Stimulated activated CD8-positive, alpha-beta memory T cell treated with anti-CD3 and anti-CD28 coated beads, Interleukin-4, amount 100 ng/mL, for 4 hours (primary cell): ENCODE measurements at regions not wholly inside any gene's neighbourhood (a gene's known extent, or its start where the extent isn't known, plus 50 kb on each side); places are given as distances from the start of the nearest gene placed in this dataset.

Source experiments
- DNase-seq, 2 donors: peaks; one replicate each; pipeline ENCODE4 v3.0.0-alpha.2; 2020; ENCODE audit warnings: low read depth in 2 of 2, low spot score in 1 of 2

DNA sequence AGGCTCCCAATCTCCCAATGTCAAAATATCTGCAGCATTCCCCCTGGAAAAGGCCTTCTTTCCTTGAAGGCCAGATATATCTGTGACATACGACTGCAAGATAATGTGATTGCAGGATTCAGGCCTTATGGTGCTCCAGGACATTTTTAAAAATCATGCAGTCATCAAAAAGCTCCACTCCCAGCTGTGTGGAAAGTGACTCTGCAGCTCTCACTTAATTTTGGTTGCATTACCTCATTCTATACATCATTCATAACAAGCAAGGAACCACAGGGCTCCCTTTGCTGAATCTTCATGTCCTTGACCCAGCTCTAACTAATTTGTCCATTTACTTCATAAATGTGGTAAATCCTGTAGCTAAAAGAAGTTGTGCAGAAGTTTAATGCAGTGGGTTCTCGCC is 386.2 kb upstream of the SLC30A5 start:
- DNase-seq, result no peak

DNA sequence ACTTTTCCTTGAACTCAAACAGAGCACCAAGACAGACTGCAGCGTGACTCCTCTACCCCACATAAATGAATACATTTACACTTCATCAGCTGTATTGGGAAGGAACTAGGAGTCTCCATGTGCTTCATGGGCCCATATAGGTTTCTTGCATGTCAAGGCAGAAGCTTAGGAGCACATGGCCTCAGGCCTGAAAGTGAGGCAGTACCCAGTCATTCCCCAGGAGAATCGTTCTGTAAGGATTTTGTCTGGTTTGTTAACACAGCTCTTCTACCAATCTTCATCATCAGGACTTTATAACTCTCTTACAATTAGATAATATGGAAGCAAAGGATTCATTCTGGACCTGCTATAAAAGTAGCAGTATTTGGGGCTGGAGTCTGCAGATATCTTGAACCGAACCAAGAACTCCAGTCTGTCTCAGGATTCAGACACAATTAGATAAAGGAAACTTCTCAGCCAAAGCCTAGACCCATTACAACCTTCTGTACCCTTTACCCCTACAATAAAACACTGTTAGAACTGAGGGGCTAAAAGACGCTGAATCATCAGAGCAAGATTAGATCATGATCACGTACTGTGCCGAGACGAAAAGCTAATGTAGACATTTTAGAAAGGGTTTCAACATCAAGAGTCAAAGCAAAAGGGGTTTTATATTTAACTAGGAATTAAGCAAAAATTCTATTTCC is 385.5 kb upstream of the SLC30A5 start:
- DNase-seq, result no peak

DNA sequence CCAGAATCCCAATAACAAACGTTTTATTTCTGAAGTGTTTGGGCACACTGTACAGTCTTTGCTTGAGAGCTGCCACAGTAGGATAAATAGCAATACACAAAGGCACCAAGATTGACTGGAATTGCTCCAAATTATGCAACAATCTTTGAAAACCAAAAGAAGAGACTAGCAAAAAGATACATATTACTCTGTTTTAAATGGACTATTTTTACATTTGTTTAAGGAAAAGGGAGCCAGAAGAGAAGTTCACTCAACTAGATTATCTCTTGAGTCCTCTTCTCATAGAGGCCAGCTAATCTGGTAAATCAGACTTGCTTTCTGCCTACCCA is 385.0 kb upstream of the SLC30A5 start:
- no peak for DNase-seq

DNA sequence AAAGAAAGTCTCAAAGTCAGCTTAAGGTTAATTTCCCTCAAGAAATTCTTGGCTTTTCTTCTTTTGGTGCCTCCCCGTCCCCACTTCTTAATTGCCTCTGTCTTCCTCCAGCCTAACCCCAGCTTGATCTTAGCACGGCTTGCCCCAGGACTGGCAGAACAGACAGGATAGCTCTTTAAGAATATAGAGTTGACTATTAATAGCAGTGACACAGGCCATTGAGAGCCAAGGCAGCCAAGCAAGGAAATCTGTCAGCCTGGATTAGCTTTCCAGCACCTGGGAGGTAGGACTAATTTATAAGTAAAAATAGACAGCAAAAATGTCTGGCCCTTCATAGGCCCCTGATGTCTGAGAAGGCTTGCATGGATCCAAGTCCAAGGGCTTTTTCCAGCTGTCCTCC is 384.6 kb upstream of the SLC30A5 start:
- DNase-seq, result no peak

DNA sequence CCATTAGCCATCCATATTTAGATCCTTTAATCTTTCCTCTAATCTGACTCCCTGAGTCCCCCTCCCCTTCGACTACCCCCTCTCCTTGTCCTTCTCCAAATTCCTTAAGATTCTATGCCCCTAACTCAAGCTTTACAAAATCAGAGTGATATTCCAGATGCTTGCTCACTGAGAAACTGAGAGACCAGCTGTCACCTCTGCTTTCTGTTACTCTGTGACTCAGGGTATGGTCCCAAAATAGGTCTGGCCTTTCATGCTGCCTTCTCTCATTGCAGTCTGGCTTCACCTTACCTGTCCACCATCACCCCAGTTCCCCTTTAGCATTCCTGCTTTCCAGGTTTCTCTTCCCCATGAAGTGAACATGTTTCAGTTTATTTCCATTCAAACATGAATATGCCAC is 383.3 kb upstream of the SLC30A5 start:
- DNase-seq, result no peak

DNA sequence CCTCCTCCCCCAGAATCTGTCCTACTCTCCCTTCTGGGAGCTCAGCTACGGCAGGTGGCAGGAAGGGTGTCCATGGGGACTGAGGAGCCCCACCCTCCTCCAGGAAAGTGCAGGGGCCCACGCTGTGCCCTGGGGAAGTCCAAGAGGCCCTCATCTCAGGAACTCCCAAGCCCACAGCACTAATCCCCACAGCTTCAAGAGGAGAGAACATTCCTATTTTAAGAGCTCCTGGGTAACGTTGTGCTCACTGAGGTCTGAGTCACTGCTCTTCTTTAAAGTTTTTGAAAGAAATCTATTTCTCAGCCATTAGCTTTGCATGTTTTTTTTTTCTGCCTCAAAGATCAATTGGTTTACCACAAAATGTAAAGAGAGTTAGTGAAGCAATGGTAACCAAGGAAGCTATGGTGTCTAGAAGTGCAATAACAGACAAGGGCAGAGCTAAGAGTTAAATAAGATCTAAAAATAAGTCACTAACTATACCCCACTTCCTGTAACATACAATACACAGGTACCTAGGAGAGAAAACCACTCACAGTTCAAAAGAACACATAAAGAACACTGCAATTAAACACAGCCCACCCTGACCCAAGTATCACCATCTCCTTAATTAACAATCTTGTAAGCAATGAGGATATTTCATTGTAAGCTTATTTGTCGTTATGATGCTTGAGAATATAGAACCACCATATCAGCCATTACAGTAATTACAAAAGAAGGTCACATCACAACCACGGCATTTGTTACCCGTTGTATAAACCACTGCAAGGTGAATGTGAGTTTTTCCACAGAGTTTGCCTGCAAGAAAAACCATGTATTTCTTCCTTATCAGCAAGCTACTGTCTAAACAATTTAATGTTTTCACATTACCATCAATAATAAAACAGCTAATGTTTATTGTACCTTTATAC is 382.3 kb upstream of the SLC30A5 start:
- DNase-seq, result no peak

DNA sequence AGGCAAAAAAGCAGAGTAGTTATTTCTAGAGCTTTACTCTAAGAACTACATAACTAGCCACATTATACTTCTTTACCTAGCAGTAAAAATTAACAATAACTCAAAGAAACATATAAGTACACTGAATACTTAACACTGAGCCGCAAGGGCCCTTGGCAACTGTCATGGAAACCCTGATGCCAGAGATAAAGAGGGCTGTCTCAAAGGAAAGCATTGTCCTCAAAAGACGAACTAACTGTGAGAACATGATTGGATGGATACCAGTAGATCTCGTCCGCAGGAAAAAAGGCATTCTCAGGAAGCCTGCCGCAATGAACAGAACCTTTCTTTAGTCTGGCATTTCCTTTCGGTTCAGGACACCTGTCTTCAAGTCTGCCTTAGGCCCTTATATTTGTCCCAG is 379.0 kb upstream of the SLC30A5 start:
- DNase-seq, result no peak

DNA sequence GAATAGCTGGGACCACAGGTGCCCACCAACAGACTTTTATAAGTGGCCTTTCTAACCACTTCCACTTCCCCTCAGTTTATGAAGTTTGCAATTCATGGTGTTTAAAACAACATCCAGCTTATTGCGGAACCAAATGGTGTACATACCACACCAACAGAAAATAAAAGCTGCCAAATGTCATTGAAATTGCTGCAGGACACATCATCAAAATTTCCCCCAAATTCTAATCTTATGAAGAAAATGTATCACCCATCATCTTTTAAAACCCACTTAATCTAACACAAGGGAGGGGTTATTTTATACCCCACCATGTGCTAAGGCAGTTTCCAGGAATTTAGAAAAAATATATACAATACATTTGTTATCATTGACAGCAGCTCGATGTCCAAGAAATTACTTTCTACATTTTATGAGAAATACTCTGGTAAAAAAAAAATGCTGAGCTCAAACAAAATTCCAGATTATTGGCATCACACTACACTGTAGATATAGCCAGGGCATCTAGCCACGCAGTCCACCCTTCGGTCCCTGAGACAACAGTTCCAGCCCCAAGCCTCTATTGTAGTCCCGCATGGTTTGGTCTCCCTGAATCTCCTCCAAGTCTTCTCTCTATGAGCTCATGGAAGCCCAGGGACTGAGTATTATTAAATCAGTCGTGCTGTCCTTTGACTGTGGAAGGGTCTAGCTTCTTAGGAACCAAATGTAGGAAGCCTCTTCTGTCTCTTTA is 372.8 kb upstream of the SLC30A5 start:
- no peak for DNase-seq

DNA sequence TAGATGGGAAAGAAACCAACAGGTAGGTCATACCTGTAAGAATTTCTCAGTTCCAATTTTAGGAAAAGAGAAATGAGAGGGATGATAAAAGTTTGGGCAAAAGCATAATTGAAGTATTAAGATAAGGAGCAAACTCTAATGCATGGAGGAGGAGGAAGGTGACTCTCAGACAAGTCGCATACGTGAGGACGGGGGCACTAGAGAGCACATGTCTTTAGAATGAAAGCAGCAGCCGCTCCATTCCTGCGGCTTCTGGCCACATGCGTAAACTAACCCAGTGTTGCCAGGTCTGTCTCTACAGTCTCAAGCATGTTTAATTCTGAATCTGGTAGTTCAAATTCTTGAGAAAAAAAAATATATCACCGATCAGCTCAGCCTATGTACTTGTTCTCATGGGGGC is 371.5 kb upstream of the SLC30A5 start:
- DNase-seq, result no peak

DNA sequence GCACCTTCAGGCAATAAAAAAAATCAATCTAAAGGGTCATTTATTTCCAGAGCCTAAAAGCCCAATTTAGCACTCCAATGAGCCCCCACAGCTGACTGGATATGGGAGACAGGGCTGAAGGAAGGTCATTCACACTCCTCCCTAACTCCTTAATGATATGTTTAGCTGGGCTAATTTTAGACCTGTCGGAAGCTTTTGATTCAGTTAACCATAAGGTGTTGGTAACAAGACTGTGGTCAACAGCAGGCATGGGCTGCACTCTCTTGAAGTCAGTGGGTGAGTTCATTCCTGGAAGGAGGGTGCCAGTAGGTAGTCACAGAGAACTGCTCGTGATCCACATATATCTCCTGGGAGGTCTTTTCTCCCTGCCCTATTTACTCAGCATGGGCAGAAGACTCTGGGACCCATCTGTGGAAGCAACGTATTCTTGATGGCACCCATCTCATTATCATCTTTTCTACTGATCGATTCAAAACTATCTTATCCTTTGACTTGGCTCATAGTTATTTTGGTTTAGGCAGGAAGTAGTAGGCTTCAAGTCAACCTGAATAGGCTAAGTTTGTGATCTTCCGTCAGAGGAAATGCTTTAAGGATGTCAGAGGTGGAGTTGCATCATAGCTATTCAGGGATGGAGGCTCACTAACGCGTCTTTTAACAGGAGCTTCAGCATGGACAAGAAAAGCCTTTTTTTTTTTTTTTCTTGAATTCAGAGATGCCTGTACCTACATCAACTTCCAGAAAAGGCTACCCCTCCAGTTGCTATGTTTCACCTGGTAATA is 367.7 kb upstream of the SLC30A5 start:
- no peak for DNase-seq

DNA sequence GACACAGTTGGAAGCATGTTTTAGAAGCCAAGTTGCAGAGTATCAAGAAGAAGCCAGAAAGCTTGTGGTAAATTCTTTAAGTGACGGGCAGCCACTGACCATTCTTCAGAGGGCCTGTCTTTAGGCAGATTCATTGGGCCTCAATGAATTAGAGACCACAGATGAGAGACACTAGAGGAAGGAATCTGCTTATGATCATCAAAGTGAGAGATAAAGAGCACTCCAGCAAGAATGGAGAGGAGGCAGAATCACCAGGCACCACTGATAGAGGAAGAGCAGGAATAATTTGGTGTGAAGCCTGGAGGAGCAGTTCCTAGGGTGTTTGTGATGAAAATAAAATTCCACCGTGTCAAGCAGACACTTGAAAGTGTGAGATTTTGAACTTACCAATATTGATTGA is 365.9 kb upstream of the SLC30A5 start:
- no peak for DNase-seq

DNA sequence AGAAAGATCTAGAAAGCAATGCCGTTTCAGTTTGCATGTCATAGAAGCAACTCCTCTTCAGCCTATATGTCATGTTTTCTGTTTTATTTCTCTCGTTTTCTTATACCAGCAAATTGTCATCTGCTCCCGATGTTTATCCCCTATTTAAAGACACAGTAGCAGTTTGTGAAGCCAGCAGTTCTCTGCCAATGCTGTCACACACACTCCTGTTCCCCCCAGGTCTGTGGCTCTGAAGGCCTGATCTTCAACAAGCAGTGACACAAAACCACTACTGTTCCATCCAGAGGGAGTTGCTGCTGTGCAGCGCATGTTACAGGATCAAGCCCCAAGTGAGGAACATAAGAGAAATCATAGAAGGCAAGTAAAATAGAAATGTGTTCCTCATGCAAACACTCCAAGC is 364.1 kb upstream of the SLC30A5 start:
- no peak for DNase-seq

DNA sequence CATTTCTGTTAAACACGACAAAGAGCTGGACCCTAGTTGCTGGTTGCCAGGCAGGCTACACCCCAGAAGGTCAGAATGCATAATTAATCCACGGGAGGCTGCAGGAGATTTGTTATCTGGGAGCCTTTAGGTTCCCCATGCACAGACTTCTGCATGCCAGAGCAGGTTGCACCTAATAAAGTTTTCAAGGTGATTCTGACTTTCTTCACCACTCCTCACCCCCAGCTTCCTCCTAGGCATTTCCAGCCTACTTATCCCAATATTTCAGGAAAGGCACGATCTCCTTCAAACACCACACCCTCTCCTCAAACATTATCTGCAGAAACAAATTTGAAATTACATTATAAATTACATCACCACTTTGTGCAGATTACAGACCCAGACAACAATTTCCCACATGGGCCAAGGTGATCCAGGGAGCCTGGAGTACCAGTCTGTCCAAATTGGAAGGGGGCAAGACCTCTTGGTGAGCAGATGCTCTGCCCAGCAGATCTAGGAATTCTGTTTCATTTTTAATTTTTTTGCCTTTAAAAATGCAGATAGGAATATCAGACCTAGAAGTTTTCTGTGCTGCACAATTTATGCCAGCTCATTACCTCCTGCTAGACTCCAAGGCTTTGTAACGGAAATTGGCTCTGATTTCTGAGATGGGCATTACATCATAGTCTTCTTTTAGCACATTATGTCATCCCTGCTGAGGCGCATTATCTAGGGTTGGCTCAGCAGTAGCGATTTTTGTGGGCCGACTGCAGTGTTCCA is 363.4 kb upstream of the SLC30A5 start:
- DNase-seq, result no peak

DNA sequence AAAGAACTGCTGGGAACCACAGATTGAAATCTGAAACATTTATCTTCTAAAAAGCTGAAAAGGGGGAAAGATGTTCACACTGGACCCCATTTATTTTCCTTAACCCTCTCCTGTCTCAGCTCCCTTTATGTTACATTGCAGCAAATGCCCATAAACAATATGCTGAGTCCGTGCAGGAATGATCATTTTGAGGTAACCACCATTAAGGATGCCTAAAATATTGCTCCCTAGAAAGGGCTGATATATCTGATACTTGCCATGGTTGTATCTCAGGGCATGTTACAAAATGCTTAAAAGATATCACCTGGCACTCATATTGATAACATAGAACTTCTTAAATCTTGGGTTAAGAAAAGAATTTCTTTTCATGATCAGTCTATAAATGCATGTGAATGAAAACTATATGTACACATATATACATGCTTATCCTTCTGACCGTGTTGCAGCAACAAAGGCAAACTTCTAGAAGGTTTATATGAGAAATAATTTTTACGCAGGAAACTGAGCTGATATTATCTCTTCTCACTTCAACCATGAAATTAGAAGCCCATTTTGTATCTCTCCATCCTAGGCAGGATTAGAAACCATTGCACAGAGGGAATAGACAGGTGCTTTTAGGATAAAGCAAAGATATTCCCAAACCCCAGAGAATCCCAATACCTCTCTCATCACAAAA is 362.7 kb upstream of the SLC30A5 start:
- DNase-seq, result no peak

DNA sequence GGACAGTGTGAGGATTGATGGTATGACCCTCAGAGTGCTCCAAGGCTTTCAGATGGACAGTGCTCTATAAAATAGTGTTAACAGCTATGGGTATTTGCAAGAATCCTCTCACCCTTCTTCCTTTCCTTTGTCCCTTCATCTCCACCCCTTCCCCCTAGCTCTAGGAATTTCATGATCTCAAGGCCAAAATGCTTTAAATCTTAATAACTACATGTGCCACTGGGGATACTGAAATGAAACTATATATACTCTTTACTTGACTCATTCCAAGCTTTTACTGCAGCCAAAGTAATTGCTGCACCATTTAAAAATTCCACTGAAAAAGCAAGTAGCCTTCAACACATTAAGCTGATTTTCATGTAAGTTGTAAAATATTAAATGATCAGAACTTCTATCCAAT is 361.6 kb upstream of the SLC30A5 start:
- DNase-seq, result no peak

DNA sequence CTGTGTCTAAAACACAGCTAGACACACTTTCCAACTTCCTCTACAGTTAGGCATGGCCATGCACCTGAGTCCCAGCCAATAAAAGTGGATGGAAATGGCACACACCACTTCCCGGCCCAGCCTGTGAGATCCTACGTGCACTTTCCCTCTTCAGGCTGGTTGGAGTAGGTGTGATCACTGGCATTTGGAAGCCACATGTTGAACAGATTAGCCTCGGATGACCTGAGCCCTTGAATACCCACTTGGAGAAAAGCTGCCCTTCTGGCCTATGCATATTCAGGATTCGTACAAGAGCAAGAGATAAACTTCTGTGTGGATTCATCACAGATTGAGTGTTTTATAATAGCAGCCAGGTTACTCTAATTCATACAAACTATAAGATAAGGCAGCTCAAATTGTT is 359.0 kb upstream of the SLC30A5 start:
- no peak for DNase-seq

DNA sequence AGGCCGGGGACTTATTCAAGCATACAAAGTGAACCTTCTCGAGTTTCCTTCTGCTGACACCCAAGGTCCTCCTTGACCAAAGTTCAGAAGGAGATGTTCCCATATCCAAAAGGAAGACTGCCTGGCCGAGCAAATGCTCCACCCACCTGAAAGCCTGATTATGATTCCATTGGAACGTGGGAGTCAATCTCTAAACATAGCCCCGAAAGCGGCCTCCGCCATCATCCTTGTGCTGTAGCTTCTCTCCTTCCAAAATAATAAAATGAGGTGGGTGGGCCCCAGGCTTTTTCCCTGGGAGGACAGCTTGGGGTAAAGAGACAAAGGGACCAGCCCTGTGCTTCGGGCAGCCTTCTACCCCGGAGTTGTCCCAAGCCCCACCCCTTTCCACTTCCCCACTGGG is 355.6 kb upstream of the SLC30A5 start:
- DNase-seq, result no peak

DNA sequence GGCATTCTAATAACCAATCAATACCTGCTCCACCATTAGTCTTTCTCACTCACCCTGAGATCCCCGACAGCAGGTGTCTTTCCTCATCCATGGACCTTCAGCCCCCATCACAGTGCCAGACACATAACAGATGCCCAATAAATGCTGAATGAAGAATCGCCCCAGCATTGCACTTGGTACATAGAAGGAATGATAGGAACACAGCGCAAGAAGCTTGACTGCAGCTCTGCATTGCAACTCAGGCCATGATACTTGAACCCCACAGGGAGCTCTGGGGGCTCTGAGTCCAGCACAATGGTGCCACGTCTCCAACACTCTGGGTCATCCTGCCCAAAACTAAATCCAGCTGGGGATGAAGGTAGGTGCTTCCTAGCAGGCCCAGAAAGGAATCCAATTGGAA is 355.0 kb upstream of the SLC30A5 start:
- no peak for DNase-seq

DNA sequence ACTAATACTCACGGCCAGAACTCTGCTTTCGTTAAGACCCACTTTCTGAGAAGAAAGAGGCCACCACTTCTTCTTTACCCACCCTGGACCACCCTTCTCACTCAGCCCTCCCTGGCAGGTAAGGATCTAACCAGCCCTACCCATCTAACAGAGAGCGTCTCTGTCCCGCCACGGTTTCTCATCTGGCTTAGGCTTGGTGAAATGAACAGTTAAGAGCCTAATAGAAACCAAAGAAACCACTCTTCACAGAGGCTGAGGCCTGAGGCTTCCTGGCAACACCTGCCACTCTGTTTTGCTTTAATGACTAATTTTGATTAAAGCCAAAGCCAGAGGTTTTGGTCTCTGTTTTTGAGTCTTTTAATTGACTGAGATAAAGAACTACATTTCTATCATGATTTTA is 354.1 kb upstream of the SLC30A5 start:
- DNase-seq, result no peak

DNA sequence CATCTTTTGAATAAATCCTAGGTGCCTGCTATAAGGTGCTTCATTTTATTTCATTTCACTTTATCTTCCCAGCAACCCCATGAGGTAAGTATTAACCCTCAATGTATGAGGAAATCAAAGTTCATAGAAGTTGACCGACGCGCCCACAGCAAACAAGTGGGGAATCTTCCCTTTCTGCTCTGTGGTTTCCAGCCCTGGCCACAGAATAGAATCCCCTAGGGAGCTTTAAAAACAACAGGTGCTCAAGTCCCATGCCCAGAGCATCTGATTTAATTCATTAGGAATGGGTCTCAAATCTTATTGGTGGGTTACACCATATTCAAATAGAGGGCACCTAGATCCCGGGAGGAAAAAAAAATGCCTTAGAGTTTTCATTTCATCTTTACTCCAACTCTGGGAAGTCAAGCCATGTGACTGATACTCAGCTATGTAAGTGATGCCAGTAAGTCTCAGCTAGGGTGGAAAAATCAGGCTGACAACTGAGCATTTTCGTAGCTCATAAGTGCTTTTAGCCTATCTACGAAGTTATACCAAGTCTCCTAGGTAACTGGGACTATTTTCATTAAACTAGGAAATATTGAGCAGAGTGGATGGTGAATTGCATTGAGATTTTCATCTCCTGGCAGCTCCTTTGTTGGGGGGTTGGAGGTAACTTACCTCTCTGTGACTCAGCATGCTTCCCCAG is 353.4 kb upstream of the SLC30A5 start:
- no peak for DNase-seq
